ENCODE measurements at regions not wholly inside any gene's neighbourhood (a gene's known extent, or its start where the extent isn't known, plus 50 kb on each side); places are given as distances from the start of the nearest gene placed in this dataset.

DNA sequence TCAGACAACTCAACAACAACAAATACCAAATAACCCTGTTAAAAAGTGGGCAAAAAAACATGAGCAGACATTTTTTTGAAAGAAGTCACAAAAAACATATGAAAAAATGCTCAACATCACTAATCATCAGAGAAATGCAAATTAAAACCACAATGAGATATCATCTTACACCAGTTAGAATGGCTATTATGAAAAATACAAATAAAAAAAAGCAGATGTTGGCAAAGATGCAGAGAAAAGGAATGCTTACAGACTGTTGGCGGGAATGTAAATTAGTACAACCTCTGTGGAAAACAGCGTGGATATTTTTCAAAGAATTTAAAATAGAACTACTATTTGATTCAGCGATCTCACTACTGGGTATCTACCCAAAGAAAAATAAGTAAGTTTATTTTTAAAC lies 114.0 kb downstream of the SLC38A4 start:
- intact Hi-C loops (cut with micrococcal nuclease) = no loop called here

DNA sequence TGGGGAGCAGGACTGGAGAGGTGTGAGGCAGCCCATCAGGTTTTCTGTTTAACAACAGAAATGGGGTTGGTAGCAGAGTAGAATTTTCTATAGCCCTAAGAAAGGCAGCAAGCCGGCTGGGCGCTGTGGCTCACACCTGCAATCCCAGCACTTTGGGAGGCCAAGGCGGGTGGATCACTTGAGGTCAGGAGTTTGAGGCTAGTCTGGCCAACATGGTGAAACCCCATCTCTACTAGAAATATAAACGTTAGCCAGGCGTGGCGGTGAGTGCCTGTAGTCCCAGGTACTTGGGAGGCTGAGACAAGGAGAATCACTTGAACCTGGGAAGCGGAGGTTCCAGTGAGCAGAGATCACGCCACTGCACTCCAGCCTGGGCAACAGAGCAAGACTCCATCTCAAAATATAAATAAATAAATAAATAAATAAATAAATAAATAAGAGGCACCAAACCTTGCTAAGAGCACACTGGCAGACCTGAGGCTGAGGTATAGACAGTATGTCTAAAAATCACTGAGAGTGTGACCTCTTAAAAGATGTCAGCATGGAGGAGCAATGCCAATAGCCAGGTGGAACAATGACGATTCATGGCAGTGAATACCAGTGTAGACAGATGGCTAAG lies 115.6 kb downstream of the SLC38A4 start:
- Mint-ChIP-seq H3K4me3 (no peak overlapping the region), H3K4me1 (no peaks in the 10 kb centered on the region), H3K9me3 (peaks cover 5% of the 10 kb centered on the region), H3K27me3 (no peaks in the 10 kb centered on the region), H3K27ac (no peak overlapping the region), H3K36me3 (ENCODE audit: low read depth) (no peaks in the 10 kb centered on the region)
- no peak for ATAC-seq (ENCODE audit: low read depth)
- TF ChIP-seq, protein P1, sequence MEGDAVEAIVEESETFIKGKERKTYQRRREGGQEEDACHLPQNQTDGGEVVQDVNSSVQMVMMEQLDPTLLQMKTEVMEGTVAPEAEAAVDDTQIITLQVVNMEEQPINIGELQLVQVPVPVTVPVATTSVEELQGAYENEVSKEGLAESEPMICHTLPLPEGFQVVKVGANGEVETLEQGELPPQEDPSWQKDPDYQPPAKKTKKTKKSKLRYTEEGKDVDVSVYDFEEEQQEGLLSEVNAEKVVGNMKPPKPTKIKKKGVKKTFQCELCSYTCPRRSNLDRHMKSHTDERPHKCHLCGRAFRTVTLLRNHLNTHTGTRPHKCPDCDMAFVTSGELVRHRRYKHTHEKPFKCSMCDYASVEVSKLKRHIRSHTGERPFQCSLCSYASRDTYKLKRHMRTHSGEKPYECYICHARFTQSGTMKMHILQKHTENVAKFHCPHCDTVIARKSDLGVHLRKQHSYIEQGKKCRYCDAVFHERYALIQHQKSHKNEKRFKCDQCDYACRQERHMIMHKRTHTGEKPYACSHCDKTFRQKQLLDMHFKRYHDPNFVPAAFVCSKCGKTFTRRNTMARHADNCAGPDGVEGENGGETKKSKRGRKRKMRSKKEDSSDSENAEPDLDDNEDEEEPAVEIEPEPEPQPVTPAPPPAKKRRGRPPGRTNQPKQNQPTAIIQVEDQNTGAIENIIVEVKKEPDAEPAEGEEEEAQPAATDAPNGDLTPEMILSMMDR (IDR thresholded peaks at IDR 0.05) = no peak
- ChIA-PET CTCF (no interaction called here), POLR2A (no interaction called here)
- no peak for DNase-seq
- intact Hi-C loops (cut with micrococcal nuclease) = no loop called here

More for the DNA sequence above, 114.0 kb downstream of the SLC38A4 start:
- Mint-ChIP-seq H3K4me1 (no peaks in the 10 kb centered on the region), H3K27ac (no peak overlapping the region), H3K36me3 (ENCODE audit: low read depth) (no peaks in the 10 kb centered on the region), H3K9me3 (peaks cover 14% of the 10 kb centered on the region), H3K27me3 (no peaks in the 10 kb centered on the region), H3K4me3 (no peak overlapping the region)
- ChIA-PET POLR2A (no interaction called here), CTCF (no interaction called here)
- DNase-seq (no peak), ATAC-seq (ENCODE audit: low read depth) (no peak)
- TF ChIP-seq, protein P1 (IDR thresholded peaks at IDR 0.05) = no peak

DNA sequence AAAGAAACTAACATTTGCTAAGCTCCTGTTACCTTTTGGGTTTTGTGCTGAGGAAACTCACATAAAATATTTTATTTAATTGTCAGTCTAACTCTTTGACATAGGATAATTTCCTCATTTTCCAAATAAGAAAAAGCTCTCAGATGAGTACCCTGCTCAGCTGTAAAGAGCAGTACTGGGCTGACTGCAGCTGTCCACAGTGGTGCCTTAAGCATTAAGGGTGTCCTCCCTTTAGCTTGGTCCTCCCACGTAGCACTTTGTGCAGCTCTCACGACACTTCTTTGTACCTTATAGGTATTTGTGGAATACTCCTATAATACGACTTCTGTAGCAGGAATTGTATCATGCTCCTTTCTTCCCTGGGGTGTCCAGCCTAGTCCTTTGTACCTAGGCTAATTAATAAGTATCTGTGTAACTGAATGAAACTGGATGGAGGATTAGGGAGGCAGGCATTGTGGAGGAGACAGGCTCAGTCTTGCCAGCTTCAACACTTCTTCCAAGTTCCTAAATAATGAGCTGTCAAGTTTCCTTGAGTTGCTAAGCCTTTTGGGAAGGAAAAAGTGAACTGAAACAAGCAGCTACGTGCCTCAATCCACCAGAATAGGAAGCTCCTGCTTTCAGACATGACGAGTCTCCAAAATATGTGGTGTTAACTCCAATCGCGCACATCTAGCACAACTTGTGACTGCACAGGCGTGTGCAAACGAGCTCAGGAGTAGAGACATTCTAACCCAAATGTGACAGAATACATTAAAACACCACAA lies 123.0 kb downstream of the SLC38A4 start:
- TF ChIP-seq, protein P1 (IDR thresholded peaks at IDR 0.05) = no peak
- CTCF ChIA-PET = no interaction called here
- intact Hi-C loops (cut with micrococcal nuclease) = no loop called here
- no peak overlapping the region for H3K27ac Mint-ChIP-seq
- ATAC-seq (ENCODE audit: low read depth) = no peak
- H3K4me3 Mint-ChIP-seq = no peak overlapping the region
- peaks cover 15% of the 10 kb centered on the region for H3K9me3 Mint-ChIP-seq
- no peak for DNase-seq
- H3K4me1 Mint-ChIP-seq = no peaks in the 10 kb centered on the region
- H3K27me3 Mint-ChIP-seq = peaks cover 5% of the 10 kb centered on the region
- POLR2A ChIA-PET = no interaction called here
- H3K36me3 Mint-ChIP-seq (ENCODE audit: low read depth) = peaks cover 1% of the 10 kb centered on the region

DNA sequence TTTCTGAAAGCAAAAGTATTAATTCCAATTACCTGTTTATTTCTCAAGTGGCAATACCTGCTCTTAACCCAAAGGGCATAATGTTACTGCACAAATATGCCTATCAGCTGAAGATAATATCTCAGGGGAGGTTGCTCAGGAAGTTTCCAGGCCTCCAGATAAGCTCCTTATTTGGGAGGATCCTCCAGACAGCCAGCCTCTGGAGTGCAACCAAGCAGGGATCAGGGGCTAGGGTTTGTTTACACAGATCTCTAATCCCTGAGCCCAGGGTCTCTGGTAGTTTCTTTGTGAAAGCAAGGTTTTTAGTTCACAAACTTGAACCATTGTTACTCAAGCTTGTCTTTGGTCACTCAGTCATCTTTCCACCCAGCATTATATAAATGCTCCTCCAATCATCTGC lies 124.4 kb downstream of the SLC38A4 start:
- no peak for ATAC-seq (ENCODE audit: low read depth)
- Mint-ChIP-seq H3K27me3 (peaks cover 5% of the 10 kb centered on the region), H3K9me3 (peaks cover 19% of the 10 kb centered on the region), H3K4me1 (no peaks in the 10 kb centered on the region), H3K4me3 (no peak overlapping the region), H3K36me3 (ENCODE audit: low read depth) (peaks cover 1% of the 10 kb centered on the region), H3K27ac (no peak overlapping the region)
- ChIA-PET POLR2A (interaction anchor here (0.8 kb wide), 1 partner anchor 328 kb away, joined by 3 read pairs; no protein-coding TSS in a partner anchor), CTCF (no interaction called here)
- DNase-seq = no peak
- TF ChIP-seq, protein P1 (IDR thresholded peaks at IDR 0.05) = no peak
- intact Hi-C loops (cut with micrococcal nuclease) = no loop called here

DNA sequence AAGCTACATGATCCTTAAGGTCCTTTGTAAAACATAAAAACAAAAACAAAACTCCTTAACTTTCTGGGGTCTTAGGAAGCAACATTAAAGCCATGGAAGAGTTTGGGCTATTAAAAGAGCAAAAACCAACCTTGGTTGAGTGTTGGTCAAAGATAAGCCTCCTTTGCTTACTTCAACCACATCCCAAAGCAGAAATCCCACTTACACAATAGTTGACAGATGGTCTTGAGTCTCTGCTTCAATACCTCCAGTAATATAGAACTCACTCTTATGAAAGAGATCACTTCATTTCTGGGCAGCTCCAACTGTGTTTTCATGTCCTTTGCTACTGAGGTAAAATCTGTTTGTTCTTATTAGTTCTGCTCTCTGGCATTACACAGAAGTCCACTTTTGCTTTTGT lies 125.8 kb downstream of the SLC38A4 start:
- TF ChIP-seq, protein P1 (IDR thresholded peaks at IDR 0.05) = no peak
- ATAC-seq (ENCODE audit: low read depth) (no peak), DNase-seq (no peak)
- intact Hi-C loops (cut with micrococcal nuclease) = no loop called here
- peaks cover 1% of the 10 kb centered on the region for H3K36me3 Mint-ChIP-seq (ENCODE audit: low read depth)
- ChIA-PET POLR2A (no interaction called here), CTCF (no interaction called here)
- no peak overlapping the region for H3K27ac Mint-ChIP-seq
- H3K4me3 Mint-ChIP-seq = no peak overlapping the region
- H3K9me3 Mint-ChIP-seq = peaks cover 19% of the 10 kb centered on the region
- H3K4me1 Mint-ChIP-seq = no peaks in the 10 kb centered on the region
- H3K27me3 Mint-ChIP-seq = peaks cover 5% of the 10 kb centered on the region
